Right lobe of liver (tissue), 6 donors: ENCODE measurements at regions not wholly inside any gene's neighbourhood (a gene's known extent, or its start where the extent isn't known, plus 50 kb on each side); places are given as distances from the start of the nearest gene placed in this dataset.

Experiments
- ATAC-seq, 4 donors: fragments of 200-7000 bp; cut with Tn5 transposase; one replicate each; pipeline ENCODE4 v1.9.1; 2020; ENCODE audit warnings: mild to moderate bottlenecking in 4 of 4, moderate library complexity in 4 of 4
- DNase-seq, 3 donors: peaks; one replicate each; pipeline ENCODE4 v3.0.0-alpha.2; 2020
- H3K27ac ChIP-seq, 3 donors: fragments of 200-600 bp; one replicate each; pipeline ENCODE4 v1.8.0; 2022
- H3K27me3 ChIP-seq, 2 donors: fragments of 200-600 bp; one replicate each; pipeline ENCODE4 v1.8.0; 2022
- H3K36me3 ChIP-seq, 4 donors: fragments of 200-600 bp; sonication (generic) in 1 of 4; one replicate each; pipeline versions ENCODE4 v1.5.1 to v1.8.0; 2017 to 2022; ENCODE audit warnings: control low read depth in 1 of 4
- H3K4me1 ChIP-seq, 4 donors: fragments of 200-600 bp; sonication (generic) in 1 of 4; one replicate each; pipeline versions ENCODE4 v1.5.1 to v1.8.0; 2017 to 2022; ENCODE audit warnings: control low read depth in 1 of 4
- H3K4me3 ChIP-seq, 3 donors: fragments of 200-600 bp; one replicate each; pipeline ENCODE4 v1.8.0; 2022
- H3K9me3 ChIP-seq, 4 donors: fragments of 200-600 bp; sonication (generic) in 1 of 4; one replicate each; pipeline versions ENCODE4 v1.5.1 to v1.8.0; 2017 to 2022; ENCODE audit warnings: control low read depth in 1 of 4
- POLR2A ChIP-seq: fragments of 450-650 bp; IDR thresholded peaks from one replicate; pipeline ENCODE4 v1.6.1; 2017; ENCODE audit warnings: antibody characterized with exemption, mild to moderate bottlenecking
- WGBS: methylation state at CpG from one replicate; pipeline ENCODE4 v1.1.6; 2018; ENCODE audit warnings: low coverage, low lambda C conversion rate; ENCODE audit not compliant: insufficient coverage; ENCODE audit errors: missing lambda C conversion rate; 5-methylcytosine and 5-hydroxymethylcytosine counted together
- intact Hi-C, 2 donors: fragments of 100-400 bp; cut with DNase I; formaldehyde crosslinking; loops; one replicate each; pipeline versions ENCODE4 v1.11.2 to v1.14.1; 2022
- TF ChIP-seq, protein P1 (sequence below), 4 donors: fragments of 200-600 bp in 3 of 4; fragments of 450-650 bp in 1 of 4; IDR thresholded peaks; one replicate each; pipeline versions ENCODE4 v1.5.1 to v1.8.0; 2016 to 2022; ENCODE audit warnings: antibody characterized with exemption in 4 of 4, mild to moderate bottlenecking in 2 of 4
- donor health status: DM: no; HTN: yes; CAD: no.
- donor health status: DM: no; HTN: no; CAD: no.
- donor health status: DM: no; HTN: no; CAD: no.
- donor health status: DM: no; HTN: yes; CAD: no.
- donor health status: DM: no; HTN: yes; CAD: no.

DNA sequence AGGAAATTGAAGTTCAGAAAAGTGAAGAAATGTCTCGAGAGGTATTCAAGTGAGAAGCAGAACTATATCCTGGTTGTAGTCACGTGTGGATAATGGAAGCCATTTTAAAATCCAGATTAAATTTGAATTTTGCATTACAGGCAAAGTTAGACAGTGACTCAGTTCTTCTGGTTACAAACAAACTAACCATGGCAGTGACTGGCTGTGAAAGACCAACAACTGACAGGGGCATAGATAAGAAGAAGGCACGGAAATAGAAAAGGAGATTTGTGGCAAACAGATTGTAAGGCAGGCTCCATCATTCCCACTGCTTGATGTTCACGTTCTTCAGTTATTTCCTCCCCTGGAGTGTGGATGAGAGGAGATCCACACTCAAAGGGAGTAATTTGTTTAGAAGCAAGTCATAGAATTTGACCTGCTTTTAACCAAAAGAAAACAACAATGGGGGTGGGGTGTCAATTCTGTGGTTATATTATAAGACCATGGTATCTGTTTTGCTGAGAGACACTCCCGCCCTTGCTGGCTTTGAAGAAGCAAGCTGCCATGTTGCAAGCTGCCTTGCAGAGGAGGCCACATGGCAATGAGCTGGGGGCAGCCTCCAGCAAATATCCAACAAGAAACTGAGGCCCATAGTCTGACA is 795.3 kb downstream of the VRK1 start:
- Histone ChIP-seq H3K4me1 (no peaks in the 10 kb centered on the region), H3K27me3 (no peaks in the 10 kb centered on the region), H3K27ac (no peak overlapping the region), H3K4me3 (no peak overlapping the region), H3K9me3 (no peaks in the 10 kb centered on the region), H3K36me3 (no peaks in the 10 kb centered on the region)
- WGBS: 45% methylated on average over 5 of the region's 5 CpGs
- DNase-seq (no peak), ATAC-seq (no peak)
- TF ChIP-seq, protein P1, sequence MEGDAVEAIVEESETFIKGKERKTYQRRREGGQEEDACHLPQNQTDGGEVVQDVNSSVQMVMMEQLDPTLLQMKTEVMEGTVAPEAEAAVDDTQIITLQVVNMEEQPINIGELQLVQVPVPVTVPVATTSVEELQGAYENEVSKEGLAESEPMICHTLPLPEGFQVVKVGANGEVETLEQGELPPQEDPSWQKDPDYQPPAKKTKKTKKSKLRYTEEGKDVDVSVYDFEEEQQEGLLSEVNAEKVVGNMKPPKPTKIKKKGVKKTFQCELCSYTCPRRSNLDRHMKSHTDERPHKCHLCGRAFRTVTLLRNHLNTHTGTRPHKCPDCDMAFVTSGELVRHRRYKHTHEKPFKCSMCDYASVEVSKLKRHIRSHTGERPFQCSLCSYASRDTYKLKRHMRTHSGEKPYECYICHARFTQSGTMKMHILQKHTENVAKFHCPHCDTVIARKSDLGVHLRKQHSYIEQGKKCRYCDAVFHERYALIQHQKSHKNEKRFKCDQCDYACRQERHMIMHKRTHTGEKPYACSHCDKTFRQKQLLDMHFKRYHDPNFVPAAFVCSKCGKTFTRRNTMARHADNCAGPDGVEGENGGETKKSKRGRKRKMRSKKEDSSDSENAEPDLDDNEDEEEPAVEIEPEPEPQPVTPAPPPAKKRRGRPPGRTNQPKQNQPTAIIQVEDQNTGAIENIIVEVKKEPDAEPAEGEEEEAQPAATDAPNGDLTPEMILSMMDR (IDR thresholded peaks at IDR 0.05): no peak
- TF ChIP-seq POLR2A: no peak
- intact Hi-C loops: no loop called here

DNA sequence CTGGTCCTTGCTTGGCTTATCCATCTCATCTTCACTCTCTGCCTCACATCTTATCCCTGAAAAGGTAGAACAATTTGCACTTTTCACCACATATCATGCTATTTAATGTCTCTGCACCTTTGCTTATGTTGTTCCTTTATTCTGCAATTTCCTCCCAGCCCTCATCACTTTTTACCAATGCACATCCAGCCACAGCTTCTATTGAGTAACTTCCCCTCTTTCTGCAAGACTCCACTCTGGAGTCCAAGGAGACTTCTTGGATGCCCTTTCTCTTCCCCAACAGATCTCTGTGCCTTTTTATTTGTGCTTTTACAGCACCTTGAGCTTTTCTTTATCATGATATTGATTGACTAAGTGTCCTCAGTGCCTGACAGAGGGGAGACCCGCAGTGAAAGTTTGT is 797.1 kb downstream of the VRK1 start:
- Histone ChIP-seq H3K27me3 (no peaks in the 10 kb centered on the region), H3K4me1 (no peaks in the 10 kb centered on the region), H3K36me3 (no peaks in the 10 kb centered on the region), H3K9me3 (no peaks in the 10 kb centered on the region), H3K27ac (no peak overlapping the region), H3K4me3 (no peak overlapping the region)
- 61% methylated on average over 1 of the region's 1 CpG for whole genome bisulfite sequencing
- DNase-seq (no peak), ATAC-seq (no peak)
- intact Hi-C loops: no loop called here
- TF ChIP-seq, protein P1 (IDR thresholded peaks at IDR 0.05): no peak
- no peak for TF ChIP-seq POLR2A

DNA sequence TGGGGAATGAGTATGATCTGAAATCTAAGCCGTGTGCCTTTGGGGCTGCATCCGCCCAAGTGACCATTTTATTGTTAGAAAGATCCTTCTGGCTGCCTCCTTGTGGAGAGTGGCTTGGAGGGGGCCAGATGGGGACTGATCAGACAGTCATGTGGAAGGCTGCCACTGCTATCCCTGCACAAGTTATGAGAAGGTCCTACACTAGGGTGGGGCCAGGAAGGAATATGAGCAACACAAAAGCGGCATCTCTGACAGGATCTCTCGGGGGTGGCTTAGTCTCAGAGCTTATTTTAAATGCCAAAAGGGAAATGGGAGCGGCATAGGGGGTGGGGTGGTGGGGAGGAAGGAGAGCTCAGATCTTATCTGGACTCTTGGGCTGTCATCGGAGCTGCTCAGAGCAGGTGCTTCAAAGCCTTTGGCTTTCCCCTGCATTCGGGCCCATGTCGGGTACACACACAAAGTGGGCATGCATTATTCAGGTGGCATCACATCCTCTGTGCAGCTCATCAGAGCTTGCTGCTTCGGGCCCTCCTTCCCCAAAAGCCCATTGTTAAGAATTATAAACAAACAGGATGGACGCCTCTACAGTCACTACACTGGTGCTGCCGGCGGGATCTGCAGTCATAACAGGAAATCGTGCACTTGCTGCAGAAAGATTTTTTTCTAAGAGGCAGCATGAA is 805.4 kb downstream of the VRK1 start:
- peak in 2 of 4 donors; percentile 28 to 39 for ATAC-seq
- no peak for DNase-seq
- intact Hi-C loops: no loop called here
- no peaks in the 10 kb centered on the region for H3K9me3 ChIP-seq
- H3K4me1 ChIP-seq: no peaks in the 10 kb centered on the region
- no peak overlapping the region for H3K4me3 ChIP-seq
- H3K36me3 ChIP-seq: no peaks in the 10 kb centered on the region
- no peak overlapping the region for H3K27ac ChIP-seq
- no peak for TF ChIP-seq POLR2A
- TF ChIP-seq, protein P1 (IDR thresholded peaks at IDR 0.05): no peak
- H3K27me3 ChIP-seq: no peaks in the 10 kb centered on the region
- 40% methylated on average over 7 of the region's 13 CpGs for WGBS

DNA sequence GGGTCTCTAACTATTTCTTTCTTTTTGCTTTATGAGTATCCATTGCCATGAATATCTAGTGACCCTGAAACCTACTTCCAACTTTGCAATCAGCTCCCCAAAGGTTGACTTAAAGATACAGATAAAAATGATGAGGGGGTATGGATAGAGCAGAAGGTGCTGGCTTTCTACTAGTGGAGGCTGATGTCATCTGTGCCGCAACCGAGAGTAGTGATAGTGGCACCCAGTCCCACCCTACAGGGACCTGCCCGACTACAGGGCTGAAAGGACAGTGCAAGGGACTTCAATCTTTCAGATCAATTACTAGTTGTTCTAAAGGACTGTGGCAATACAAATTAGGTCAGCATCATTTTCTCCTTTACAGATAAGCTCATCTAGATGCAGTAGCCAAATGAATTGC is 806.0 kb downstream of the VRK1 start:
- Histone ChIP-seq H3K36me3 (no peaks in the 10 kb centered on the region), H3K9me3 (no peaks in the 10 kb centered on the region), H3K27ac (no peak overlapping the region), H3K4me1 (no peaks in the 10 kb centered on the region), H3K27me3 (no peaks in the 10 kb centered on the region), H3K4me3 (no peak overlapping the region)
- intact Hi-C loops: no loop called here
- 73% methylated on average over 3 of the region's 3 CpGs for WGBS
- TF ChIP-seq POLR2A: no peak
- TF ChIP-seq, protein P1 (IDR thresholded peaks at IDR 0.05): no peak
- ATAC-seq: no peak
- DNase-seq: no peak
